SW 1271 (cell line): ENCODE measurements at regions not wholly inside any gene's neighbourhood (a gene's known extent, or its start where the extent isn't known, plus 50 kb on each side); places are given as distances from the start of the nearest gene placed in this dataset.

Experiments used
- DNase-seq, 2 experiments: peaks; one replicate each; lab custom pipeline; 2025; lab: John Stamatoyannopoulos, UW

DNA sequence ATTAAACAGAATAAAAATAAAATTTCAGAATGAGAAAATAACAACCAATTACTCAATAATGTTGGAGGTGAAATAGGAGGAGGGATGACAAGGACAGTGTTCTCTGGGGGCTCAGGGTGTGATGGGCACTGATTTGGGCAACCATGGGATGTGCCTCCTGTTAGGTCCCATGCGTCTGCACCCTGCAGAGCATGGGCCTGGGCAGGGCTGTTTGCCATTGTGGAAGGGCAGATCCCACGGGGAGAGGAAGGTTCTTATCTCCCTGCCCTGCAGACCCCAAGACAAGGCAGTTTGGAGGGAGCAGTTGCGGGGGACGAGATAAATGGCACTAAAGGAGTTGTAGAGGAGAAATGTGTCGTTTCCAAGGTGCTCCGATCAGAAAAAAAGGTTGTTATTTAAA lies 206.3 kb downstream of the THBS2 start:
- no peak for DNase-seq

DNA sequence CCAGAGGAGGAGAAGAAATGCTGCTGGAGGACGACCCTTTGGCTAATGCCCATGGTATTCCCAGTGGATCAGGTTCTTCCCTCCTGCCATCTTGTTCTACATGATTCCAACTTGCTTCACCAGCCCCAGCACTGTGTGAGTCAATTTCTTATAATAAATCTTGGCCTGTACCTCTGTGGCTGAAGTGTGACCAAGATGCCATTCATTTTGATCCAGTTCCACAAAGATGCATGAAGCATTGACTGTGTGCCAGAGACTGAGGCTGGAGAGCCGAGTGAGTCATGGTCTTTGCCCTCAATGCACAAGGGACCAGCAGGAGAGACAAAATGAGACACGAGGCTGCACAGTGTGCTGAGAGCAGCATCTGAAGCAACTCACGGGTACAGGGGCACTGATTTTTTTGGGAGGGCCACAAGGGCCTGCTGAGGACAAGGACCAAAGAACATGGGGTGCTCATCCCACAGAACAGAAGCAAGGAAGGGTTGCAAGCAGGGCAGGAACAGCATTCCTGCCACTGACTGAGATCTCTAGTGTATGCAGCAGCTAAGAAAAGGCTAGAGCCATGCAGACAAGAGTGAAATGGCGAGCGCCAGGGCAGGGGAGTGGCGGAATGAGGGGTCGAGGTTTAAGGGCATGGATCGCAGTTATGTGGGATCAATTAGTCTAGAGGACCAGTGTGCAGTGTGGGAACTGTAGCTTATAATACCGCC lies 207.0 kb downstream of the THBS2 start:
- DNase-seq = no peak

DNA sequence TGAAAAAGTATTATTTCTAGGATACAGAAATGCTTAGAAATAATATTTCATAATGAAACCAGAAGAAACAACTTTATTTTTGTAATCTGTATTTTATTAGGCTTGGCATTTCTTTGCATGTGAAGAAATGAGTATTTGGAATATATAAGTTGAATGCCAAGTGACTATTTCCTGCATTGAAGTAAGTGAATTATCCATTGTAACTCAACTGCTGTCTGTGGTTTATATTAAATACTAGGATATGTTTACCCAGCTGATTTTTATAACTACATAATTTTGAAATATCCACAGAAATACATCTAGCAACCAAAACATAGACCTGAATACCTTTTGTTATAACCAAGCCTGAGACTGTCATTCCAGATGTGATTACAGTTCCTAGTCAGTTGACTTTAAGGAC lies 207.6 kb downstream of the THBS2 start:
- DNase-seq = no peak

DNA sequence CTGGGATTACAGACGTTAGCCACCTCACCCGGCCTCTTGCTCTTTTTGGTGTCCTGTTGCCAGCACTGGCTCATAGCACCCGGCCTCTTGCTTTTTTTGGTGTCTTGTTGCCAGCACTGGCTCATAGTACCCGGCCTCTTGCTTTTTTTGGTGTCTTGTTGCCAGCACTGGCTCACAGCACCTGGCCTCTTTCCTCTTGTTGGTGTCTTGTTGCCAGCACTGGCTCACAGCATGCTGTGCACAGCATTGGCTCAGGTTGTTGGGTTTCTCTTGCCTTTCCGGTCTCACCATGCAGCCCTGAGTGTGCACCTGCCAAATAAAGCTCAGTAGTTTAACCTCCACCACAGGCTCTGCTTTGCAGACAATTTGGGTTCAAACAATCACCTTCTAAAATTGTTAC lies 208.2 kb downstream of the THBS2 start:
- DNase-seq = no peak

DNA sequence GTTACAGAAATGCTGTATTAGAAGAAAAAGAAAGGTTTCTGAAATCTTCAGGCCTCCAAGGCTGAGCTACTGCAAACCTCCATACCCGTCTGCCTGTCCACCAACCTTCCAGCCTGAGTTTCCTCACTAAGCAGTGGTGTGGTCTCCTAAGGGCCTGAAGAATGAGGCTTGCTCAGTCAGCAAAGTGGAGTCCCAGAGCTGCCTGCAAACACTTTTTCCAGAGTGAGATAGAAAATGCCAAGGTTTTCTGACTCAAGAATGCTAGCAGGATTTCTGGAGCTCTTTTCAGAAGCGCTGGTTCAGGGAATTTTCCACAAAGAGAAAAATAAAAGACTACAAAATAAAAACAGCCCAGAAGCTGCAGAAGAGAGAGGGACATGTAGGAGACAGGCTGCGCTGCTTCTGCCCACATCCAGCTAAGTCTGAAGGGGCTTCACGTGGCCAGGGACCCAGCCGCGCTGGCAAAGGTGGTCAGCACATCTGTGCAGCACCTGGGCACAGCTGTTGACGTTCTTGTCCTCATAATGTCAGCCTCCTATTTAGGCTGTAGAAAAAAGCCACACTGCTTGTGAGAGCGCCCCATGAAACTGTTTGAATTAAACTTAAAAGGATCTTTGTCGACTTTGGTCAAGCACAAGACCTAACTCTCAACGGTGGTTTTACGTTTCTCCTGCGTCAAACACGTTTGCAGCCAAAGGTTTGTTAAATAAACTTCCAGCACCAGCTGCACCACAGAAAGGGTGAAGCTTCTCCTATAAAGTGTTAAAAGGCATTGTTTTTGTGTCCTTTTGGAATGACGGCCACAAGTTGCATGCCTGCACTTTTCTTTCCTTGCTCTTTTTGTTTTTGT lies 209.0 kb downstream of the THBS2 start:
- no peak for DNase-seq

DNA sequence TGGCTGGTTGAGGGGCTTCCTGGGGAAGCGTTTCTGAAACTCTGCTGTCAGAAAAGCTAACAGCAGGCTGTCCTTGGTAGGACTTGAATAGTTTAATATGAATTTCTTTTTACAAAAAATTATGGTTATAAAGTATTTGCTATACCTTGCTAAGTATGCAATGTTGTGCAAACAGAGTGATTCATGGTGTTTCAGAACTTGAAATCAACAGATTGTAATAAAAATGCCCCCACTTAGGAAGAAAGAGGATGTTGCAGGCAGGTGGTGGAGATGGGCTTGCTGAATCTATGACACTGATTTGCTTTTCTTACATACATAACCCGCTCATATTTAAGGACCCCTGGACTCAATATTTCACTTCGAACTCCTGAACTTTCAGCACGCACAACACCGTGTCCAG lies 211.6 kb downstream of the THBS2 start:
- no peak for DNase-seq

DNA sequence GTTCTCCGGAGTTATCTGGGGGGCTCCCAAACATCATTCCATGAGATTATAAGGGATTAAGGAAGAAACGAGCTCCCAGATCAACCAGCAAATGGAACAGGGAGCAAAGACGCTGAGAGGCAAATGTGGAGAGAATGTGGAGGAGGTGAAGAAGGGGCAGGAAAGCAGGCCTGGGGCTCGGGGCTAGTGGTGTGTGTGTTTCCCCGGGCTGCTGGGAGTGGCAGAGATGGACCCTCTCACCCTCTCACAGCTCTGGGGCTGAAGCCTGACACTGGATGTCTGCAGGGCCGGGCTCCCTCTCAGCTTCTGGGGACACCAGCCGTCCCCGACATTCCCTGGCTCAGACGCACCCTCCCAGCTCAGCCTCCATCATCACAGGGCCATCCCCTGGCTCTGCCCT lies 212.6 kb downstream of the THBS2 start:
- DNase-seq = no peak

DNA sequence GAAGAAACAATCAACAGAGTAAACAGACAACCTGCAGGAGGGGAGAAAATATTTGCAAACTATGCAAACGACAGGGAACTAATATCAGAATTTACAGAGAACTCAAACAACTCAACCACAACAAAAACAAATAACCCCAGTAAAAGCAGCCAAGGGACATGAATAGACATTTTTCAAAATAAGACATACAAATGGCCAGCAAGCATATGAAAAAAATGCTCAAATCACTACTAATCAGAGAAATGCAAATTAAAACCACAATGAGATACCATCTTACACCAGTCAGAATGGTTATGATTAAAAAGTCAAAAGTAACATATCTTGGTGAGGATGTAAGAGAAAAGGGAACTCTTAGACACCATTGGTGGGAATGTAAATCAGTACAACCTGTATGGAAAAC lies 215.0 kb downstream of the THBS2 start:
- no peak for DNase-seq

DNA sequence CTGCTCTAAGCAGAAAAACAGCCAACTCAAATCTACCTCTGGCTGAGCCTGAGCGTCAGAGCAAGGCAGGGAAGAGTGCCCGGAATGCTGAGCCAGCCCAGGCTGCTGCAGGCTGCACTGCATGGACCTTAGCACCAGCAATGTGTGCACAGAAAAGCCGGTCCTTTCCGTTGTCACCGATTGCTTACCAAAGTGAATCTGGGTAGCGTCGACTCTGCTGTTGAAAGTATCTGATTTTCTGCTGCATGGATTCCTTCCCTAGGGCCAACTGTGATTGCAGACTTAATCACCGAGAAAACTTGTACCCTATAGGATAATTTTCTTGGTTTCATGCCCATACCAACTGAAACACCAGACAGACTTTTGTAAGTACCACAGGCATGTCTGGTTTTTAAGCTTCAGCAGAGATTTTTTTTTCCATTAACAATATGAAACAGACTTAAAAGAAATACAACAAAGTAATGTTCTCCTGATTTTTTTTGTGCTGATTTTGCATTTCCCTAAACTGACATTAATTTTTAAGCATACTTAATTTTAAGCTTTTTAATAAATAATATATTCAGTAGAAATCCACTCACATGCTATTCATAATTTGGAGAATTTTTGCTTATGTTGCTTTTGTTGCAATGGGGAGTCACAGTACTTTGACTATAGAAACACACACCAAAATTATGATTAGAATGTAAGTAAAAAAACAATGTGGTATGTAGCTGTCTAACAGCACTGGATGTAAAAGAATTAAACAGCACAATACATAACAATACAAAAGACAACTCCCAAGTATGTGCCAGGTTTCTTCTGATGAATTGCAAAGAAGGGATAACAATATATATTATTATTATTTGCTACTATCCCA lies 218.0 kb downstream of the THBS2 start:
- no peak for DNase-seq

DNA sequence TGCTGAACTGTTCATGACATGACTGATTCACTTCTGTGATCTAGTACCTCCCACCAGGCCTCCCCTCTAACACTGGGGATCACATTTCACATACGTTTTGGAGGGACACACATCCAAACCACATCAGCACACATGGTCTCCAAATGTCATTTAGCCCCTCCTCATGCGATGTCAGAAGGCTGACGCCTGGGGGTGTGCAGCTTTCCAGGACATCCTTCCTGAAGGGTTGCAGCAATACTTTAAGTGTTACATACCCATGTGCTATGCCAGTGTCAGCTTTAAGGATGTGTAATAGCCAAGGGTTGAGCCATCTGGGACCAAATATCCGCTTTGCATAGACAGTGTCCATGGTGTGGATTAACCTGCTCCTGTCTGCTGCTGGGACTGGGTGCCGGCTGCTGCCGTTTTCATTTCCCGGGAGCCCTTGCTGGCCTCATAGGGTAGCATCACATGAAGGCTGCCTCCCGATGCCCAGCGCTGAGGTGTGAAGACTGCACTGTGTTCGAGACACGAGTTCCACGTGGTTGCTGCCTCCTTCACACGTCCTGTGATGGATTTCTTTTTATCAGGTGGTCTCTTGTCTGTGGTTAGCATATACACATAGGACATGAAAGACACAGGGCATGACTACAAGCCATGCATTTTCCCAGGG lies 219.0 kb downstream of the THBS2 start:
- no peak for DNase-seq

DNA sequence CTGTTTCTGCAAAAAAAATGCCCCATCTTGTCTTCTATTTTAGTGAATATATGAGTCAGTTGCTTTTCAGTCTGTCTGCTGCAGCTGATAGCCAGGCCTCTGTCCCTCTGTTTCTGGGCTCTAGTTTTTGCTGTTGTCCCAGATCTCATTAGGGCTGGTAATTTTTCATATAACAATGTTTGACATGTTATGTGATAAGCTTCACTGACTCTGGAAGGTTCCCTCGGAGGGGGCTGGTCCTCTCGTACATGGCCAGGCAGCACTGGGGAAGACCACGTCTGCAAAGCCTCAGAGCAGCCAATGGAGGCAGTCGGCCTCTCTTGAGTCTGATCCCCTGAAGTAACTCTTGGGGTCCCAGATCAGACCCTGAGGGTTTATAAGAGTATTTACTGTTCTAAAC lies 223.8 kb downstream of the THBS2 start:
- DNase-seq = no peak

DNA sequence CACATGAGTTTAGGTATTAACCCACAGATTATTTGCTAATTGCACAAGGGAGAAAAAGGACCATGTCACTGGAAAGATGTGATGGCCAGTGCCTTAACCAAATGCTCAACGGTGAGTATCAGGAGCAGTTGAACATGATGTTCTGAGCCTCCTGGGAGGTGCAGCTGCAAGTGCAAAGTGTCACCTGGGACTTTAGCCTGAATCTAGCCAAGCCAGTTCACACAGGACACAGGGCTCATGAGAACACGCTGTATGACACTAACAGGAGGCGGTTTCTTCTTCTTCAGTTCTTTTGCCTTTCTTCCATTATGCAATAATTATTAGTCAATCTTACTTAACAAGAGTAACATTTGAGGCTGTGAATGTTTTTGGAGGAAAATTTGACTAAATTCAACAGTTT lies 225.3 kb downstream of the THBS2 start:
- no peak for DNase-seq

DNA sequence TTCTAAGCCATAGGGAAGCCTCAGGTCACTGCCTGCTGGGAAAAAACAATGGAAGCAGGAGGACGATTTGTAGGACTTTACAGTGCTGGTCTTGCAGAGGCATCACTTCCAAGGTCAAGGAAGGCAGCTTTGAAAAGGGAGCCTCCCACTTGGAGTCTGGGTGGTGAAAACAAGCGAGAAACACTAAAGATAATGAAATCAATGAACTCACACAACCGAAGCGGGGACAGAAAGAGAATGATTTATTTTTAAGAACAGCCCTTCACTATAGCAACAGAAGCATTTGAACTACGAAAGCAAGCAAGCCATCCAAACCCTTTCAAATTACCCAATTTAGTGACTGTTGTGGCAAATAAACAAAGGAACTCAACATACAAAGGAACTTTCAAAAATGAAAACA lies 227.5 kb downstream of the THBS2 start:
- DNase-seq = no peak

DNA sequence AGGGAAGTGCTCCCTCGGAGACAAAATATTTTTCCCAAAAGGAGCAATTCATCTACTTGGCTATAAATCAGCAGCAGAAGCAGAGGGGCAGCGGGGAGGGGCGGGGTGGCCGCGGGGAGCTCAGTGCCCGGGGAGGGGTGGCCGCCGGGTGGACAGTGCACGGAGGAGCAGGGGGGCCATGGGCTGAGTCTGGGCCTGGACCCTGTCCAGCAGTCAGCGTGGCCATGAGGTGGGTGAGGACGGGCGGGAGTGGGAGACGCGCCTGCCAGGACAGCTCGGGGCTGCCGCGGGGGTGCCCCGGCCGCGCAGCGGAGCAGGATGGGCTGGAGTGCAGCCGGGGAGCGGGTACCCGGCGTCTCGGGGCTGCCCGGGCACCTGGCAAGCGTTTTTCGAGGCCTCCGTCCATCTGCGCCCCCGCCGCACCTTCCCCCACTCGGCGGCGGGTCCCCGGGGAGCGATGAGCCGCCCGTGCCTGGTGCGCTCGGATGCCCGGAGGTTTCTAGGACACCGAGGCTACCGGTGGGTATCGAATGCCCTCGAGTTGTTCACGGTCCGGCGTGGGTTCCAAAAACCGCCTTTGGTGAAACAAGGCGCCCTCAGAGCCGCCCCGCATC lies 229.5 kb downstream of the THBS2 start:
- DNase-seq = no peak

DNA sequence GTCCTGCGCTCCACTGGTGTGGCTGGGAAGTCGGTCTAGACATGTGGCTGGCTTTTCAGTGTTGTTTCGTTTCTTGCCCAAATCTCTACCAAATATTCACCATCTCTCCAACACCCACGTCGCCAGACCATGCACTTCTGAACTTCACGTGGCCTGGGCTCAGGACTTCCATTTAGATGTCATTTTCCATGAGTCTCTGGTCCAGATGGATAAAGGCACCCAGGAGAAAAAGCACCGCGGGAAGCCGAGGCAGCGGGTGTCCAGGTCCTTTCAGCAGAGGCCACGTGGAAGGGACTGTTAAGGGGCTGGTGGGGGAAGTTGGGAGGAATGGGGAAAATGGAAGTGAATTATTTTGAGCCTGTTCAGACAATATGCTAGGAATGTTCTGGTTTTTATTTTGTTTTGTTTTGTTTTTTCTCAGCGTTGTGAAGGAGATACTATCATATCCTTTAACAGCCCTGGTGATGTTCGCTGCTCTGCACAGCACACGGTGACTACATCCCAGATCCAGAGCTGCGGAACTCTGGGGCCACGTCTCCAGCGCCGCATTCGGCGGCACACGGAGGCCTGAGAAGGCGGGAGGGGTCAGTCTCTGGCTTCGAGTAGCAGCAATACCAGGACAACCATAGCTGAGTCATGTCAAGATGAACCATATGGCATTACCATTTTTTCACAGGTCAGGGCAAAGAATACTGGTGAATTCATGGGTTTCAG lies 230.3 kb downstream of the THBS2 start:
- DNase-seq = no peak

DNA sequence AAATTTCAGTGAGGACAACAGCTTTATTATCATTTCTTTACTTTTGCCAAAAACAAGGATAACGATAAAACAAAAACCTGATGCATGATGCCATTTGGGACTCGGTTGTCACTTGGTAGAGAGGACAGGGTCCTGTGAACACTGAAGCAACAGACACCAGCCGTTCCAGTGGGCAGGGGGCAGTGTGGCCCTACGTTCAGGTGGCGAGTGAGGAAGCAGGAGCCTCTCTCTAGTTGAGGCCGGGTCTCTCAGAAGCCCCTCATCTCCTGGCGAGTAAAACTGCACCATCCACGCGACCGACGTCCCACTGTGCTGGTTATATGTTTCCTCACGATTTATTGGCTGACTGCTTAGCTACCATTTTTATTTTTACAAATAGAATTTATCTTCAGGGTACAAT lies 231.6 kb downstream of the THBS2 start:
- no peak for DNase-seq

DNA sequence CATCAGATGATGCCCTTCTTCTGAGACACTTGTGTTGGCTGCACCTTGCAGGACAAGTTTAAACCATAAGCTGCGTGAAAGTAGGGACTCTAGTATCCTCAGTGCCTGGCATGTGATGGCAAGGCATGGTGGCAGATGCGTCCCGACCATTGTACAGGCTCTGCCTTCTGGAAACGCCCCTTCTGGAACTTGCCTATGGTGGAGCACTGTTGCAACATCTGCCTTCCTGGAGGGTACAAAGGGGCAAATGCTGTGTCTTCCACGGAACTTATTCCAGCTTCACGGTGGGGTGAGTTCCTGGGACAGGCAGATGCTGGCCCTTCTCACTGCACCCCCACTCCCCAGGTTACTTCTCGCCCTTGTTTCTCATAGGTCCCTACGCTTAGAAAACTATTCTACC lies 232.8 kb downstream of the THBS2 start:
- no peak for DNase-seq

DNA sequence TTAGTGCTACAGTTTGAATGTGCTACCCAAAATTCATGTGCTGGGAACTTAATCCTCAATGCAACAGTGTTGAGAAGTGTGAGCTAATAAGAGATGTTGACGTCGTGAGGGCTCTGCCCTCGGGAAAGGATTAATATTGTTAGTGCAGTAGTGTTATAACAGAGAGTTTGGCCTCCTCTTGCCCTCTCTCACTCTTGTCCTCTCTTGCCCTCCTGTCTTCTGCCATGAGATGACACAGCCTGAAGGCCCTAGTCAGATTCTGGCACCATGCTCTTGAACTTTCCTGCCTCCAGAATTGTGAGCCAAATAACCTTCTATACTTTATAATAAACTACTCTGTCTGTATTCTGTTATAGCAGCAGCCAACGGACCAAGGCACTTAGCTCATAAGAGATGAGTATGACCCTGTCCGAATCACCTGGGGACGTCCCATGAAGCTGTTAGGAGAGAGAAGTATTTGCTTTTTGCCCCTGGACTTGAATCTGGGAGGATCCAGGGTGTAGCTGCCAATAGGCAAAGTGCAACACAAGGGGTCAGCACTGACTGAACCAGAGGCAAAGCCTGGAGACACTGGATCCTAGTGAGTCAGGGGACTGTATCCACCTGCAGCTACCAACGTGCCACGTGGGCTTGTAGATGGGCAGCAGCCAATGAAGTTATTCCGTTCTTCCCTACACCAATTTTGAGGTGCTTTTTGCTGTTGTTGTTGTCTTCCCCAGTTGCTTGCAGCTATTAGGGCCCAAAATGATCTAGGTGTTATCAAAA lies 233.7 kb downstream of the THBS2 start:
- no peak for DNase-seq

DNA sequence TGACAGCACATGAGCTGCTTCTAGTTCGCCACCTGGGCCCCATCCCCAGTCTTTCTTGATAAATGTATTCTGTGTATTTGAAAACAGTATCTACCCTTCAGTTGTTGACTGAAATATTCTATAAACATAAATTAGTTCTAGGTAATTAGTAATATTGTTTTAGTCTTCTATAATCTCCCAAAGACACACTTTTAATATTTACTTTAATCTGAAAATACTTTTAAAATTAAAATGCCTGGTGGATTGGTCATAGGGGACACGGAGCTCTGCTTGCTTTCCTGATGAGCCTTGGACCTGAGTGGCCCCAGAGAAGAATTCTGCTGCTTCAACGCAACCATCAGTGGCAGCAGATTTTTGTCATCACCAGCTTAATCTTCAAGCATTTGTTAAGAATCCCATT lies 234.5 kb downstream of the THBS2 start:
- DNase-seq = no peak

DNA sequence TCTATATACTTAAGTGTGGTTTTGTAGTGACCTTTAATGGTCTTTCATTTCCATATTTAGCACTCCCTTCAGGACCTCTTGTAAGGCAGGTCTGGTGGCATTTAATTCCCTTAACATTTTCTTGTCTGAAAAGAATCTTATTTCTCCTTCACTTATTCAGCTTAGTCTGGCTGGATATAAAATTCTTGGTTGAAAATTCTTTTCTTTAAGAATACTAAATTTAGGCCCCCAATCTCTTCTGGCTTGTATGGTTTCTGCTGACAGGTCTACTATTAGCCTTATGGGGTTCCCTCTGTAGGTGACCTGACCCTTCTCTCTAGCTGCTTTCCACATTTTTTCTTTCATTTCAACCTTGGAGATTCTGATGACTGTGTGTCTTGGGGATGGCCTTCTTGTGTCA lies 236.9 kb downstream of the THBS2 start:
- DNase-seq = no peak
